IMR-90 (cell line): ENCODE measurements at regions not wholly inside any gene's neighbourhood (a gene's known extent, or its start where the extent isn't known, plus 50 kb on each side); places are given as distances from the start of the nearest gene placed in this dataset.

Experiments
- ATAC-seq: fragments of 200-7000 bp; cut with Tn5 transposase; 2 replicates; pipeline ENCODE4 v1.9.1; 2020; ENCODE audit warnings: low read depth, mild to moderate bottlenecking, moderate library complexity
- BruUV-seq: library from RNA; stranded (reverse); fragments of 400-500 nt; replicated peaks from 2 replicates; lab custom pipeline; 2021; lab: Mats Ljungman, UMichigan
- CTCF ChIA-PET: fragments of 300-600 bp; formaldehyde crosslinking; extraction: SDS; loops from one replicate; lab custom pipeline; 2021; ENCODE audit warnings: antibody characterized with exemption; lab: Yijun Ruan, JAX
- POLR2A ChIA-PET: fragments of 300-600 bp; sonication (Branson Sonifier 250); formaldehyde crosslinking; loops from one replicate; lab custom pipeline; 2022; ENCODE audit warnings: antibody characterized with exemption; ENCODE audit not compliant: unreplicated experiment; lab: Charles Lee
- DNase-seq: peaks from one replicate; pipeline ENCODE4 v3.0.0; 2013
- H2AFZ ChIP-seq: replicated peaks from 2 replicates; pipeline ENCODE3; 2013; ENCODE audit warnings: low read length, mild to moderate bottlenecking; ENCODE audit not compliant: poor library complexity
- H2AK5ac ChIP-seq: 2 replicates; pipeline ENCODE4 v1.6.1; 2013; ENCODE audit warnings: low read depth, low read length, inconsistent platforms
- H2AK9ac ChIP-seq: replicated peaks from 2 replicates; pipeline ENCODE3; 2013; ENCODE audit warnings: mild to moderate bottlenecking, low read depth, low read length, moderate library complexity; ENCODE audit not compliant: poor library complexity
- H2BK120ac ChIP-seq: 2 replicates; pipeline ENCODE4 v1.6.1; 2013; ENCODE audit warnings: low read depth, low read length, inconsistent platforms
- H2BK15ac ChIP-seq: 3 replicates; pipeline ENCODE4 v1.6.1; 2013; ENCODE audit warnings: low read depth, low read length, inconsistent platforms
- H2BK20ac ChIP-seq: 2 replicates; pipeline ENCODE4 v1.6.1; 2013; ENCODE audit warnings: low read depth, mild to moderate bottlenecking, inconsistent platforms, low read length, moderate library complexity
- H2BK5ac ChIP-seq: 2 replicates; pipeline ENCODE4 v1.6.1; 2013; ENCODE audit warnings: mild to moderate bottlenecking, low read depth, low read length, inconsistent platforms; ENCODE audit not compliant: poor library complexity, severe bottlenecking
- H3K14ac ChIP-seq: replicated peaks from 2 replicates; pipeline ENCODE4 v1.6.1; 2013; ENCODE audit warnings: low read depth, low read length, inconsistent platforms
- H3K18ac ChIP-seq: 2 replicates; pipeline ENCODE4 v1.6.1; 2013; ENCODE audit warnings: low read depth, low read length, control low read depth
- H3K23ac ChIP-seq: 2 replicates; pipeline ENCODE4 v1.6.1; 2013; ENCODE audit warnings: low read depth, low read length, inconsistent platforms
- H3K27ac ChIP-seq: 2 replicates; pipeline ENCODE4 v1.5.1; 2013; ENCODE audit warnings: mild to moderate bottlenecking, control low read depth, low read length; ENCODE audit not compliant: insufficient read depth
- H3K27me3 ChIP-seq: 2 replicates; pipeline ENCODE4 v1.6.1; 2013; ENCODE audit warnings: low read length; ENCODE audit not compliant: control insufficient read depth, insufficient read depth
- H3K36me3 ChIP-seq: 2 replicates; pipeline ENCODE4 v1.6.1; 2013; ENCODE audit warnings: low read length, mixed read lengths; ENCODE audit not compliant: control insufficient read depth, insufficient read depth
- H3K4ac ChIP-seq: 2 replicates; pipeline ENCODE4 v1.6.1; 2013; ENCODE audit warnings: low read depth, low read length, inconsistent platforms
- H3K4me1 ChIP-seq: 2 replicates; pipeline ENCODE4 v1.6.1; 2013; ENCODE audit warnings: low read length, mixed read lengths; ENCODE audit not compliant: control insufficient read depth, insufficient read depth
- H3K4me2 ChIP-seq: 2 replicates; pipeline ENCODE4 v1.6.1; 2013; ENCODE audit warnings: low read depth, mild to moderate bottlenecking, control low read depth, low read length, moderate library complexity
- H3K4me3 ChIP-seq: 2 replicates; pipeline ENCODE4 v1.5.1; 2013; ENCODE audit warnings: low read depth, mild to moderate bottlenecking, control low read depth, low read length, moderate library complexity; ENCODE audit not compliant: insufficient read depth
- H3K56ac ChIP-seq: 2 replicates; pipeline ENCODE4 v1.6.1; 2013; ENCODE audit warnings: low read length, inconsistent platforms; ENCODE audit not compliant: insufficient read depth; ENCODE audit errors: extremely low read depth
- H3K79me1 ChIP-seq, 2 experiments: 2 replicates each; pipeline ENCODE4 v1.6.1; 2013; ENCODE audit warnings: low read length in 2 of 2, inconsistent platforms in 1 of 2, low read depth in 1 of 2
- H3K9ac ChIP-seq: 2 replicates; pipeline ENCODE4 v1.6.1; 2013; ENCODE audit warnings: low read depth, low read length, control low read depth
- H3K9me1 ChIP-seq: 2 replicates; pipeline ENCODE4 v1.6.1; 2013; ENCODE audit warnings: low read length, inconsistent platforms; ENCODE audit not compliant: insufficient read depth
- H3K9me3 ChIP-seq: 2 replicates; pipeline ENCODE4 v1.6.1; 2013; ENCODE audit warnings: low read length; ENCODE audit not compliant: control insufficient read depth, insufficient read depth
- H4K20me1 ChIP-seq: 2 replicates; pipeline ENCODE4 v1.6.1; 2013; ENCODE audit warnings: low read length, inconsistent platforms; ENCODE audit not compliant: insufficient read depth
- H4K5ac ChIP-seq: 2 replicates; pipeline ENCODE4 v1.6.1; 2013; ENCODE audit warnings: mild to moderate bottlenecking, low read depth, low read length, control low read depth
- H4K8ac ChIP-seq, 2 experiments: 2 replicates each; pipeline ENCODE4 v1.6.1; 2013; ENCODE audit warnings: low read depth in 2 of 2, low read length in 2 of 2, control low read depth in 1 of 2, inconsistent platforms in 1 of 2
- H4K91ac ChIP-seq: 2 replicates; pipeline ENCODE4 v1.6.1; 2013; ENCODE audit warnings: low read depth, low read length, inconsistent platforms; ENCODE audit not compliant: insufficient read depth
- BHLHE40 ChIP-seq: fragments of 150-350 bp; IDR thresholded peaks from 2 replicates; pipeline ENCODE4 v1.6.1; 2016; ENCODE audit warnings: mild to moderate bottlenecking, low read depth, low read length
- CEBPB ChIP-seq: IDR thresholded peaks from 2 replicates; pipeline ENCODE4 v1.6.1; 2012; ENCODE audit warnings: low read depth, low read length, improper control_type of control experiment
- CHD1 ChIP-seq: IDR thresholded peaks from 2 replicates; pipeline ENCODE4 v1.6.1; 2012; ENCODE audit warnings: low read depth, low read length, improper control_type of control experiment
- MAFK ChIP-seq: IDR thresholded peaks from 2 replicates; pipeline ENCODE4 v1.6.1; 2012; ENCODE audit warnings: low read depth, low read length, improper control_type of control experiment
- MAZ ChIP-seq: IDR thresholded peaks from 2 replicates; pipeline ENCODE4 v1.6.1; 2012; ENCODE audit warnings: low read depth, mild to moderate bottlenecking, low read length, improper control_type of control experiment, moderate library complexity, borderline replicate concordance
- RCOR1 ChIP-seq: IDR thresholded peaks from 2 replicates; pipeline ENCODE4 v1.6.1; 2012; ENCODE audit warnings: mild to moderate bottlenecking, low read length, improper control_type of control experiment; ENCODE audit not compliant: insufficient replicate concordance
- RFX5 ChIP-seq: IDR thresholded peaks from 2 replicates; pipeline ENCODE4 v1.8.0; 2012; ENCODE audit warnings: low read depth, mild to moderate bottlenecking, low read length, moderate library complexity
- SMC3 ChIP-seq: fragments of 150-350 bp; IDR thresholded peaks from 2 replicates; pipeline ENCODE4 v1.6.1; 2016; ENCODE audit warnings: low read depth, mild to moderate bottlenecking, antibody characterized with exemption, low read length, moderate library complexity
- WGBS, 2 experiments: methylation state at CpG; one replicate each; pipeline versions ENCODE4 v1.1.5 to v1.1.7; 2013; ENCODE audit warnings: missing lambda C conversion rate in 2 of 2; ENCODE audit not compliant: insufficient read length in 1 of 2; ENCODE audit errors: extremely low coverage in 2 of 2; 5-methylcytosine and 5-hydroxymethylcytosine counted together
- dilution Hi-C: fragments of 300-500 bp; cut with HindIII; formaldehyde crosslinking; loops from one replicate; pipeline ENCODE4 v1.14.3; 2018; ENCODE audit warnings: low sequenced_read_pairs; ENCODE audit not compliant: unreplicated experiment
- in situ Hi-C: fragments of 300-500 bp; cut with MboI; formaldehyde crosslinking; loops from 3 replicates; pipeline ENCODE4 v1.14.3; 2019; ENCODE audit warnings: low sequenced_read_pairs, inconsistent platforms, mixed read lengths
- intact Hi-C: fragments of 100-400 bp; cut with micrococcal nuclease; formaldehyde crosslinking; loops from 2 replicates; pipeline ENCODE4 v1.10.0; 2022
- TF ChIP-seq, protein P1 (sequence below): fragments of 150-350 bp; IDR thresholded peaks from 2 replicates; pipeline ENCODE4 v1.6.1; 2017; ENCODE audit warnings: mild to moderate bottlenecking, antibody characterized with exemption, low read length, low read depth

- DNase-seq (no peak), ATAC-seq (no peak)
- no peak overlapping the region for H3K14ac ChIP-seq
- peaks cover 2% of the 10 kb centered on the region; the same call in 1 of the 2 replicates for H3K9me3 ChIP-seq
- no peaks in the 10 kb centered on the region for H3K4me1 ChIP-seq
- CTCF ChIA-PET, result interaction anchor here (1.3 kb wide), 1 partner anchor 45 kb away, joined by 3 read pairs; no protein-coding TSS in a partner anchor
- no peaks in the 10 kb centered on the region for H4K20me1 ChIP-seq
- in situ Hi-C loops, result no loop called here
- no peak overlapping the region for H4K5ac ChIP-seq
- no peaks in the 10 kb centered on the region for H3K79me1 ChIP-seq
- no peaks in the 10 kb centered on the region for H3K27me3 ChIP-seq
- POLR2A ChIA-PET, result no interaction called here
- no peak overlapping the region for H4K91ac ChIP-seq
- H2AK5ac ChIP-seq, result no peak overlapping the region
- H3K4ac ChIP-seq, result no peak overlapping the region
- no peak overlapping the region for H3K56ac ChIP-seq
- no TSS peak for BruUV-seq
- no peak overlapping the region for H3K9ac ChIP-seq
- no peak overlapping the region for H3K18ac ChIP-seq
- H3K4me3 ChIP-seq, result no peak overlapping the region
- H4K8ac ChIP-seq, result no peak overlapping the region
- no peak overlapping the region for H2BK20ac ChIP-seq
- no peak overlapping the region for H3K27ac ChIP-seq
- H2BK5ac ChIP-seq, result no peak overlapping the region
- H2BK15ac ChIP-seq, result no peak overlapping the region
- no peaks in the 10 kb centered on the region for H3K9me1 ChIP-seq
- intact Hi-C loops, result no loop called here
- TF ChIP-seq SMC3 (no peak), MAZ (no peak), BHLHE40 (no peak), CEBPB (no peak), MAFK (no peak), RCOR1 (no peak), CHD1 (no peak), RFX5 (no peak)
- TF ChIP-seq, protein P1, sequence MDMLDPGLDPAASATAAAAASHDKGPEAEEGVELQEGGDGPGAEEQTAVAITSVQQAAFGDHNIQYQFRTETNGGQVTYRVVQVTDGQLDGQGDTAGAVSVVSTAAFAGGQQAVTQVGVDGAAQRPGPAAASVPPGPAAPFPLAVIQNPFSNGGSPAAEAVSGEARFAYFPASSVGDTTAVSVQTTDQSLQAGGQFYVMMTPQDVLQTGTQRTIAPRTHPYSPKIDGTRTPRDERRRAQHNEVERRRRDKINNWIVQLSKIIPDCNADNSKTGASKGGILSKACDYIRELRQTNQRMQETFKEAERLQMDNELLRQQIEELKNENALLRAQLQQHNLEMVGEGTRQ, result no peak
- no CpG with 5 or more reads among the region's 2 CpGs for WGBS, 2 experiments
- H2AK9ac ChIP-seq, result no peak overlapping the region
- dilution Hi-C loops, result no loop called here
- H3K23ac ChIP-seq, result no peak overlapping the region
- no peaks in the 10 kb centered on the region for H3K36me3 ChIP-seq
- H2BK120ac ChIP-seq, result no peak overlapping the region
- no peak overlapping the region for H2AFZ ChIP-seq
- no peak overlapping the region for H3K4me2 ChIP-seq
These were observed 311.0 kb downstream of the NSG2 start for GRCh38 chr5:174356536-174356935.
